H9 (cell line): ENCODE measurements at regions not wholly inside any gene's neighbourhood (a gene's known extent, or its start where the extent isn't known, plus 50 kb on each side); places are given as distances from the start of the nearest gene placed in this dataset.

Experiments
- DNase-seq: peaks from one replicate; pipeline ENCODE4 v3.0.0-alpha.2; 2017
- H2AFZ ChIP-seq: one replicate; pipeline ENCODE4 v1.6.1; 2013; ENCODE audit warnings: mild to moderate bottlenecking, low read length, control low read depth, moderate library complexity
- H2AK5ac ChIP-seq: 2 replicates; pipeline ENCODE4 v1.6.1; 2013; ENCODE audit warnings: low read length, control low read depth, mixed read lengths; ENCODE audit not compliant: insufficient read length
- H2BK120ac ChIP-seq: one replicate; pipeline ENCODE4 v1.6.1; 2013; ENCODE audit warnings: low read depth, mild to moderate bottlenecking, low read length, control low read depth, inconsistent platforms; ENCODE audit not compliant: poor library complexity, severe bottlenecking
- H2BK12ac ChIP-seq: 2 replicates; pipeline ENCODE4 v1.6.1; 2013; ENCODE audit warnings: low read length, control low read depth, mixed read lengths, low read depth; ENCODE audit not compliant: insufficient read length
- H2BK15ac ChIP-seq: 2 replicates; pipeline ENCODE4 v1.6.1; 2013; ENCODE audit warnings: low read depth, low read length, control low read depth
- H2BK20ac ChIP-seq: one replicate; pipeline ENCODE4 v1.6.1; 2013; ENCODE audit warnings: low read depth, mild to moderate bottlenecking, low read length, control low read depth, inconsistent platforms; ENCODE audit not compliant: poor library complexity, severe bottlenecking
- H2BK5ac ChIP-seq: 2 replicates; pipeline ENCODE4 v1.6.1; 2013; ENCODE audit warnings: low read length, control low read depth, mixed read lengths; ENCODE audit not compliant: insufficient read length
- H3K14ac ChIP-seq: 2 replicates; pipeline ENCODE4 v1.6.1; 2013; ENCODE audit warnings: low read length, control low read depth; ENCODE audit not compliant: insufficient read depth
- H3K18ac ChIP-seq: 2 replicates; pipeline ENCODE4 v1.6.1; 2013; ENCODE audit warnings: low read depth, mild to moderate bottlenecking, mixed read lengths, low read length, control low read depth; ENCODE audit not compliant: insufficient read length
- H3K23ac ChIP-seq: 2 replicates; pipeline ENCODE4 v1.6.1; 2013; ENCODE audit warnings: low read length, control low read depth, mixed read lengths, low read depth; ENCODE audit not compliant: insufficient read length
- H3K23me2 ChIP-seq: 2 replicates; pipeline ENCODE4 v1.6.1; 2013; ENCODE audit warnings: low read depth, mild to moderate bottlenecking, mixed read lengths, low read length, control low read depth; ENCODE audit not compliant: insufficient read length, poor library complexity, severe bottlenecking
- H3K27ac ChIP-seq: 2 replicates; pipeline ENCODE4 v1.5.1; 2013; ENCODE audit warnings: low read length, control low read depth, mixed read lengths, low read depth; ENCODE audit not compliant: insufficient read length
- H3K27me3 ChIP-seq: 2 replicates; pipeline ENCODE4 v1.6.1; 2013; ENCODE audit warnings: low read length, control low read depth, inconsistent platforms; ENCODE audit not compliant: insufficient read depth
- H3K4ac ChIP-seq: 2 replicates; pipeline ENCODE4 v1.6.1; 2013; ENCODE audit warnings: low read depth, mild to moderate bottlenecking, control low read depth, inconsistent platforms, low read length, moderate library complexity
- H3K4me1 ChIP-seq: 2 replicates; pipeline ENCODE4 v1.6.1; 2013; ENCODE audit warnings: low read length, control low read depth, inconsistent platforms; ENCODE audit not compliant: insufficient read depth
- H3K4me2 ChIP-seq: 2 replicates; pipeline ENCODE4 v1.6.1; 2013; ENCODE audit warnings: low read length, control low read depth, mixed read lengths; ENCODE audit not compliant: insufficient read length, insufficient read depth
- H3K56ac ChIP-seq: 2 replicates; pipeline ENCODE4 v1.6.1; 2013; ENCODE audit warnings: low read depth, mild to moderate bottlenecking, mixed read lengths, low read length, control low read depth; ENCODE audit not compliant: insufficient read length
- H3K79me1 ChIP-seq: 2 replicates; pipeline ENCODE4 v1.6.1; 2013; ENCODE audit warnings: low read depth, mild to moderate bottlenecking, moderate library complexity, low read length, control low read depth, inconsistent platforms; ENCODE audit not compliant: insufficient read depth, poor library complexity, severe bottlenecking
- H3K79me2 ChIP-seq: 2 replicates; pipeline ENCODE4 v1.6.1; 2013; ENCODE audit warnings: low read length, control low read depth, inconsistent platforms; ENCODE audit not compliant: insufficient read depth
- H3K9ac ChIP-seq: 2 replicates; pipeline ENCODE4 v1.6.1; 2013; ENCODE audit warnings: low read length, control low read depth, mixed read lengths; ENCODE audit not compliant: insufficient read length; ENCODE audit errors: extremely low read depth
- H3K9me3 ChIP-seq: one replicate; pipeline ENCODE4 v1.6.1; 2013; ENCODE audit warnings: low read depth, low read length, inconsistent platforms; ENCODE audit not compliant: control insufficient read depth
- H3T11ph ChIP-seq: one replicate; pipeline ENCODE4 v1.6.1; 2013; ENCODE audit warnings: mild to moderate bottlenecking, low read length, control low read depth, inconsistent platforms
- H4K20me1 ChIP-seq: one replicate; pipeline ENCODE4 v1.6.1; 2013; ENCODE audit not compliant: control insufficient read depth, insufficient read length, insufficient read depth
- H4K5ac ChIP-seq: 2 replicates; pipeline ENCODE4 v1.6.1; 2013; ENCODE audit warnings: low read depth, mild to moderate bottlenecking, mixed read lengths, low read length, control low read depth; ENCODE audit not compliant: insufficient read length
- H4K8ac ChIP-seq: replicated peaks from 2 replicates; pipeline ENCODE4 v1.6.1; 2013; ENCODE audit warnings: low read length, control low read depth, mixed read lengths, low read depth; ENCODE audit not compliant: insufficient read length
- H4K91ac ChIP-seq: 2 replicates; pipeline ENCODE4 v1.6.1; 2013; ENCODE audit warnings: low read depth, mild to moderate bottlenecking, moderate library complexity, mixed read lengths, low read length, control low read depth; ENCODE audit not compliant: insufficient read length
- H3K27ac Mint-ChIP-seq, 3 experiments: 2 replicates in 2 of 3; 3 replicates in 1 of 3; pipeline ENCODE4 v1.8.0; 2020 to 2021; ENCODE audit warnings: mixed read lengths in 3 of 3, mild to moderate bottlenecking in 1 of 3, moderate library complexity in 1 of 3
- H3K27me3 Mint-ChIP-seq: 2 replicates; pipeline ENCODE4 v1.8.0; 2021; ENCODE audit warnings: low read depth, mild to moderate bottlenecking, moderate library complexity, mixed read lengths
- H3K36me3 Mint-ChIP-seq, 3 experiments: 2 replicates in 2 of 3; 3 replicates in 1 of 3; pipeline ENCODE4 v1.8.0; 2020 to 2021; ENCODE audit warnings: low read depth in 3 of 3, mixed read lengths in 3 of 3; ENCODE audit not compliant: insufficient read depth in 1 of 3
- H3K4me1 Mint-ChIP-seq, 2 experiments: 2 replicates each; pipeline ENCODE4 v1.8.0; 2020; ENCODE audit warnings: mixed read lengths in 2 of 2
- H3K4me3 Mint-ChIP-seq, 2 experiments: 2 replicates in 1 of 2; 3 replicates in 1 of 2; pipeline ENCODE4 v1.8.0; 2020 to 2021; ENCODE audit warnings: mild to moderate bottlenecking in 2 of 2, mixed read lengths in 2 of 2, moderate library complexity in 1 of 2
- H3K9me3 Mint-ChIP-seq, 2 experiments: 2 replicates in 1 of 2; 3 replicates in 1 of 2; pipeline ENCODE4 v1.8.0; 2020; ENCODE audit warnings: mild to moderate bottlenecking in 2 of 2, mixed read lengths in 2 of 2, moderate library complexity in 1 of 2
- WGBS: extraction: QIAGEN DNeasy Blood & Tissue Kit; methylation state at CpG from one replicate; pipeline ENCODE4 v1.1.7; 2013; ENCODE audit warnings: missing lambda C conversion rate, low lambda C conversion rate, mixed read lengths; ENCODE audit not compliant: insufficient read length; ENCODE audit errors: extremely low coverage; 5-methylcytosine and 5-hydroxymethylcytosine counted together
- TF ChIP-seq, protein P1 (sequence below): fragments of 200-600 bp; sonication (generic); conservative IDR thresholded peaks from 3 replicates; pipeline ENCODE4 v1.8.0; 2021; ENCODE audit warnings: antibody characterized with exemption, mild to moderate bottlenecking

- Histone ChIP-seq H3T11ph (no peak overlapping the region), H3K23me2 (no peaks in the 10 kb centered on the region), H2BK15ac (no peak overlapping the region), H3K79me1 (peaks cover 7% of the 10 kb centered on the region), H4K20me1 (no peaks in the 10 kb centered on the region), H3K4me1 (peaks cover 19% of the 10 kb centered on the region), H3K27me3 (no peaks in the 10 kb centered on the region), H4K5ac (no peak overlapping the region), H2AK5ac (peak overlapping the region; percentile 62), H3K79me2 (0 out of 2 replicates have a peak, but pooled peaks cover 2% of the 10 kb centered on the region), H2BK5ac (no peak overlapping the region), H2AFZ (no peak overlapping the region), H3K9me3 (no peaks in the 10 kb centered on the region), H4K91ac (no peak overlapping the region), H3K9ac (peak overlapping the region; percentile 13), H4K8ac (no peak overlapping the region), H2BK120ac (no peak overlapping the region), H3K27ac (no peak overlapping the region), H3K14ac (no peak overlapping the region; the same call in 1 of the 2 replicates), H3K23ac (no peak overlapping the region), H3K56ac (no peak overlapping the region), H2BK20ac (peak overlapping the region; percentile 45), H3K4me2 (no peak overlapping the region), H3K4ac (no peak overlapping the region; the same call in 1 of the 2 replicates), H2BK12ac (no peak overlapping the region), H3K18ac (no peak overlapping the region)
- no peak overlapping the region for H3K4me3 Mint-ChIP-seq
- H3K4me1 Mint-ChIP-seq: peaks cover 59 to 65% of the 10 kb centered on the region in 2 experiments
- no CpG with 5 or more reads among the region's 4 CpGs for WGBS
- no peaks in the 10 kb centered on the region for H3K36me3 Mint-ChIP-seq
- DNase-seq: no peak
- TF ChIP-seq, protein P1, sequence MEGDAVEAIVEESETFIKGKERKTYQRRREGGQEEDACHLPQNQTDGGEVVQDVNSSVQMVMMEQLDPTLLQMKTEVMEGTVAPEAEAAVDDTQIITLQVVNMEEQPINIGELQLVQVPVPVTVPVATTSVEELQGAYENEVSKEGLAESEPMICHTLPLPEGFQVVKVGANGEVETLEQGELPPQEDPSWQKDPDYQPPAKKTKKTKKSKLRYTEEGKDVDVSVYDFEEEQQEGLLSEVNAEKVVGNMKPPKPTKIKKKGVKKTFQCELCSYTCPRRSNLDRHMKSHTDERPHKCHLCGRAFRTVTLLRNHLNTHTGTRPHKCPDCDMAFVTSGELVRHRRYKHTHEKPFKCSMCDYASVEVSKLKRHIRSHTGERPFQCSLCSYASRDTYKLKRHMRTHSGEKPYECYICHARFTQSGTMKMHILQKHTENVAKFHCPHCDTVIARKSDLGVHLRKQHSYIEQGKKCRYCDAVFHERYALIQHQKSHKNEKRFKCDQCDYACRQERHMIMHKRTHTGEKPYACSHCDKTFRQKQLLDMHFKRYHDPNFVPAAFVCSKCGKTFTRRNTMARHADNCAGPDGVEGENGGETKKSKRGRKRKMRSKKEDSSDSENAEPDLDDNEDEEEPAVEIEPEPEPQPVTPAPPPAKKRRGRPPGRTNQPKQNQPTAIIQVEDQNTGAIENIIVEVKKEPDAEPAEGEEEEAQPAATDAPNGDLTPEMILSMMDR: no peak
- H3K27ac Mint-ChIP-seq: peak overlapping the region; percentile 0 to 47 (median 13); a peak in 5 of 7 replicates
- no peaks in the 10 kb centered on the region for H3K9me3 Mint-ChIP-seq
- no peaks in the 10 kb centered on the region for H3K27me3 Mint-ChIP-seq
Observed at GRCh38 chr4:151481813-151482212, 72.8 kb downstream of the FHIP1A start.
